ENCODE measurements at regions not wholly inside any gene's neighbourhood (a gene's known extent, or its start where the extent isn't known, plus 50 kb on each side); places are given as distances from the start of the nearest gene placed in this dataset.

GRCh38 chr10:36209480-36209879, 567.4 kb upstream of the FZD8 start:
- no peaks in the 10 kb centered on the region for H3K36me3 Mint-ChIP-seq (ENCODE audit: low read depth, unreplicated experiment)
- no peak overlapping the region for H3K27ac Mint-ChIP-seq (ENCODE audit: unreplicated experiment)
- no peak overlapping the region for H3K4me3 Mint-ChIP-seq (ENCODE audit: unreplicated experiment)
- TF ChIP-seq CTCF (IDR thresholded peaks at IDR 0.05; ENCODE audit: unreplicated experiment): no peak
- H3K4me1 Mint-ChIP-seq (ENCODE audit: unreplicated experiment): no peaks in the 10 kb centered on the region
- DNase-seq (ENCODE audit: low spot score): no peak
- H3K9me3 Mint-ChIP-seq (ENCODE audit: unreplicated experiment): no peaks in the 10 kb centered on the region
- no peaks in the 10 kb centered on the region for H3K27me3 Mint-ChIP-seq (ENCODE audit: unreplicated experiment)

- no peak overlapping the region for H3K4me3 Mint-ChIP-seq (ENCODE audit: unreplicated experiment)
- no peak overlapping the region for H3K27ac Mint-ChIP-seq (ENCODE audit: unreplicated experiment)
- no peaks in the 10 kb centered on the region for H3K4me1 Mint-ChIP-seq (ENCODE audit: unreplicated experiment)
- no peak for TF ChIP-seq CTCF (IDR thresholded peaks at IDR 0.05; ENCODE audit: unreplicated experiment)
- peaks cover 3% of the 10 kb centered on the region for H3K9me3 Mint-ChIP-seq (ENCODE audit: unreplicated experiment)
- H3K27me3 Mint-ChIP-seq (ENCODE audit: unreplicated experiment): no peaks in the 10 kb centered on the region
- no peaks in the 10 kb centered on the region for H3K36me3 Mint-ChIP-seq (ENCODE audit: low read depth, unreplicated experiment)
- DNase-seq (ENCODE audit: low spot score): no peak
These were observed 560.8 kb upstream of the FZD8 start for GRCh38 chr10:36202881-36203280.

- peaks cover 9% of the 10 kb centered on the region for H3K9me3 Mint-ChIP-seq (ENCODE audit: unreplicated experiment)
- no peak for TF ChIP-seq CTCF (IDR thresholded peaks at IDR 0.05; ENCODE audit: unreplicated experiment)
- peaks cover 1% of the 10 kb centered on the region for H3K27me3 Mint-ChIP-seq (ENCODE audit: unreplicated experiment)
- H3K27ac Mint-ChIP-seq (ENCODE audit: unreplicated experiment): no peak overlapping the region
- no peaks in the 10 kb centered on the region for H3K36me3 Mint-ChIP-seq (ENCODE audit: low read depth, unreplicated experiment)
- H3K4me3 Mint-ChIP-seq (ENCODE audit: unreplicated experiment): no peak overlapping the region
- H3K4me1 Mint-ChIP-seq (ENCODE audit: unreplicated experiment): no peaks in the 10 kb centered on the region
- no peak for DNase-seq (ENCODE audit: low spot score)
These were observed 558.5 kb upstream of the FZD8 start for GRCh38 chr10:36200577-36200976.

- H3K27me3 Mint-ChIP-seq (ENCODE audit: unreplicated experiment): peaks cover 1% of the 10 kb centered on the region
- no peaks in the 10 kb centered on the region for H3K4me1 Mint-ChIP-seq (ENCODE audit: unreplicated experiment)
- TF ChIP-seq CTCF (IDR thresholded peaks at IDR 0.05; ENCODE audit: unreplicated experiment): no peak
- no peak overlapping the region for H3K27ac Mint-ChIP-seq (ENCODE audit: unreplicated experiment)
- H3K9me3 Mint-ChIP-seq (ENCODE audit: unreplicated experiment): peaks cover 9% of the 10 kb centered on the region
- H3K36me3 Mint-ChIP-seq (ENCODE audit: low read depth, unreplicated experiment): no peaks in the 10 kb centered on the region
- no peak overlapping the region for H3K4me3 Mint-ChIP-seq (ENCODE audit: unreplicated experiment)
- no peak for DNase-seq (ENCODE audit: low spot score)
These were observed 556.2 kb upstream of the FZD8 start for GRCh38 chr10:36198322-36198721.

- Mint-ChIP-seq H3K36me3 (ENCODE audit: low read depth, unreplicated experiment) (no peaks in the 10 kb centered on the region), H3K27ac (ENCODE audit: unreplicated experiment) (no peak overlapping the region), H3K27me3 (ENCODE audit: unreplicated experiment) (peaks cover 1% of the 10 kb centered on the region), H3K9me3 (ENCODE audit: unreplicated experiment) (peaks cover 9% of the 10 kb centered on the region), H3K4me1 (ENCODE audit: unreplicated experiment) (no peaks in the 10 kb centered on the region), H3K4me3 (ENCODE audit: unreplicated experiment) (no peak overlapping the region)
- DNase-seq (ENCODE audit: low spot score): no peak
- TF ChIP-seq CTCF (IDR thresholded peaks at IDR 0.05; ENCODE audit: unreplicated experiment): no peak
These were observed 553.3 kb upstream of the FZD8 start for GRCh38 chr10:36195364-36195763.

Data from endothelial cell (in vitro differentiated cells).